Psoas muscle (tissue), 7 donors: ENCODE measurements at regions not wholly inside any gene's neighbourhood (a gene's known extent, or its start where the extent isn't known, plus 50 kb on each side); places are given as distances from the start of the nearest gene placed in this dataset.

ENCODE experiments used
- ATAC-seq, 4 donors: fragments of 200-7000 bp; cut with Tn5 transposase; one replicate each; pipeline ENCODE4 v1.9.1; 2020; ENCODE audit warnings: moderate library complexity in 3 of 4, mild to moderate bottlenecking in 2 of 4
- DNase-seq, 2 donors: peaks; one replicate each; pipeline ENCODE4 v3.0.0-alpha.2; 2020
- H3K27ac ChIP-seq: fragments of 200-600 bp; one replicate; pipeline ENCODE4 v1.8.0; 2022
- H3K27me3 ChIP-seq, 3 donors: fragments of 200-600 bp in 1 of 3; one replicate each; pipeline versions ENCODE4 v1.6.1 to v1.8.0; 2013 to 2022; ENCODE audit warnings: low read length in 2 of 3, mild to moderate bottlenecking in 2 of 3, moderate library complexity in 1 of 3; ENCODE audit not compliant: insufficient read depth in 3 of 3
- H3K36me3 ChIP-seq, 2 donors: fragments of 200-600 bp in 1 of 2; one replicate each; pipeline versions ENCODE4 v1.6.1 to v1.8.0; 2013 to 2022; ENCODE audit warnings: low read depth in 1 of 2, mild to moderate bottlenecking in 1 of 2, moderate library complexity in 1 of 2; ENCODE audit not compliant: insufficient read depth in 1 of 2
- H3K4me1 ChIP-seq: fragments of 200-600 bp; one replicate; pipeline ENCODE4 v1.8.0; 2022
- H3K4me3 ChIP-seq: fragments of 200-600 bp; one replicate; pipeline ENCODE4 v1.8.0; 2022; ENCODE audit warnings: mild to moderate bottlenecking
- H3K9me3 ChIP-seq: fragments of 200-600 bp; one replicate; pipeline ENCODE4 v1.8.0; 2022
- whole genome bisulfite sequencing, 3 donors: extraction: QIAGEN DNeasy Blood & Tissue Kit; methylation state at CpG; one replicate each; pipeline versions ENCODE4 v1.1.6 to v1.1.7; 2013; 5-methylcytosine and 5-hydroxymethylcytosine counted together
- intact Hi-C, 2 donors: fragments of 100-400 bp; cut with DNase I; formaldehyde crosslinking; loops; one replicate each; pipeline versions ENCODE4 v1.11.0 to v1.14.2; 2022
- TF ChIP-seq, protein P1 (sequence below): fragments of 200-600 bp; IDR thresholded peaks from one replicate; pipeline ENCODE4 v1.8.0; 2022; ENCODE audit warnings: antibody characterized with exemption
- donor health status: healthy with polysubstance abuse.
- donor health status: DM: no; HTN: no; CAD: no; lungs with moderate emphysema.
- donor health status: Bipolar disorder and iron deficiency.
- donor health status: healthy.
- donor health status: DM: yes; HTN: yes; CAD: no.
- donor health status: DM: no; HTN: no; CAD: no.
- donor health status: DM: yes; HTN: yes; CAD: no.

DNA sequence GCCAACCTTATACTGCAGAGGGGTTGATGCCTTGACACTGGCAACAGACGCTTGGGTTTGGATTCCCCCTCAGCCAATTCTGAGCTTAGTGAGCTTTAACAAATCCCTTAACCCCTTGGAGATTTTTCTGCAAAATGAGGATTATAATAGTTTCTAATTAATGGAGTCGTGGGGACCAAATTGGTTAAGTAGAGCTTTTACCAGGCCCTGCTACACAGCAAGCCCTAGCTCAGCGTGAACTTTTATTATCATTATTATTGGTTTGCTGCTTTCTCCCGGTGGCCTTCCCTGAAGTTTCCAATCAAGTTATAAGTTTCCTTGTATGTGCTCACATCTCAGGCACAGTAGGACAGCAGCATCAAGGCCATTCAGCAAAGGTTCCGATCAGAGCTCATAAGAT lies 156.6 kb upstream of the GUCY1A2 start:
- 82 to 84% (median 84%) methylated on average over 5 of the region's 5 CpGs for WGBS, 3 donors
- no peak overlapping the region for H3K27ac ChIP-seq
- intact Hi-C loops: no loop called here
- ATAC-seq (no peak), DNase-seq (no peak)
- no peaks in the 10 kb centered on the region for H3K9me3 ChIP-seq
- TF ChIP-seq, protein P1, sequence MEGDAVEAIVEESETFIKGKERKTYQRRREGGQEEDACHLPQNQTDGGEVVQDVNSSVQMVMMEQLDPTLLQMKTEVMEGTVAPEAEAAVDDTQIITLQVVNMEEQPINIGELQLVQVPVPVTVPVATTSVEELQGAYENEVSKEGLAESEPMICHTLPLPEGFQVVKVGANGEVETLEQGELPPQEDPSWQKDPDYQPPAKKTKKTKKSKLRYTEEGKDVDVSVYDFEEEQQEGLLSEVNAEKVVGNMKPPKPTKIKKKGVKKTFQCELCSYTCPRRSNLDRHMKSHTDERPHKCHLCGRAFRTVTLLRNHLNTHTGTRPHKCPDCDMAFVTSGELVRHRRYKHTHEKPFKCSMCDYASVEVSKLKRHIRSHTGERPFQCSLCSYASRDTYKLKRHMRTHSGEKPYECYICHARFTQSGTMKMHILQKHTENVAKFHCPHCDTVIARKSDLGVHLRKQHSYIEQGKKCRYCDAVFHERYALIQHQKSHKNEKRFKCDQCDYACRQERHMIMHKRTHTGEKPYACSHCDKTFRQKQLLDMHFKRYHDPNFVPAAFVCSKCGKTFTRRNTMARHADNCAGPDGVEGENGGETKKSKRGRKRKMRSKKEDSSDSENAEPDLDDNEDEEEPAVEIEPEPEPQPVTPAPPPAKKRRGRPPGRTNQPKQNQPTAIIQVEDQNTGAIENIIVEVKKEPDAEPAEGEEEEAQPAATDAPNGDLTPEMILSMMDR: no peak
- H3K4me1 ChIP-seq: no peaks in the 10 kb centered on the region
- no peaks in the 10 kb centered on the region for H3K36me3 ChIP-seq
- no peaks in the 10 kb centered on the region for H3K27me3 ChIP-seq
- H3K4me3 ChIP-seq: no peak overlapping the region

DNA sequence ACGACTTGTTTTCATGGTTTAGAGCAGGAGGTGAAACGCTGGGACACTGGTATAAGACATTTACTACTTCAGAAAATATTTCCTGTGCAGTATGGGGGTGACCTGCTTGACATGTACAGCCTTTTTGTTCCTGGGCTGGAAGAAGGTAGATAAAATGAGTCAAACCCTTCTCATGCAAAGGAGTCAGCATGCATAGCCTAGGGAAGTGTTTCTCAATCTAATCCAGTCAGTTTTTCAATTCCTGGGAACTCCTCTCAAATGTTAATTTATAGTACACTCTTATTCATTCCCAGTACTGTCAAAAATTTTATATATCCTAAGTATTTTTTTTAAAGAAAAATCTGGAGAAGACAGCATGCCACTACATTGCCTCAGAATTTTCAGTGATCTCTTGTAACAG lies 154.7 kb upstream of the GUCY1A2 start:
- 18 to 36% (median 26%) methylated on average over 2 of the region's 2 CpGs for WGBS, 3 donors
- Histone ChIP-seq H3K4me3 (no peak overlapping the region), H3K36me3 (no peaks in the 10 kb centered on the region), H3K4me1 (no peaks in the 10 kb centered on the region), H3K9me3 (no peaks in the 10 kb centered on the region), H3K27ac (no peak overlapping the region), H3K27me3 (no peaks in the 10 kb centered on the region)
- intact Hi-C loops: no loop called here
- ATAC-seq (no peak), DNase-seq (no peak)
- TF ChIP-seq, protein P1: no peak

DNA sequence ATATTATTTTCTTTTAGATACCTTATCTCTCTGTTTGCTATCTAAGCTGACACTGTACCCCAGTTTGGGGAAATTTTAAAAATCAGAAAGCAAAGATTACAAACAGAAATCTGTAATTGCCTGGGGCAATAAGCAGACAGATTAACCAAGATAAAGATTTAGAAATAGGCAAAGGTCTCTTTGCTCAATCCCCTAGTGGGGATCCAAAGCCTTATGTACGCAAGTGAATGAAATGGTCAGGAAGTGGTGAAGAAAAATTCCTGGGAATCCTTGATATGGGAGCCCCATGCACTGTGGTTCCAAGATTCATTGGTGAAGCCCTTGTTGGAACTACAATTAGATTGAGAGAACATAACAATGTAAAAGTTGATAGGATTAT lies 139.5 kb upstream of the GUCY1A2 start:
- WGBS, 3 donors: 0 to 85% (median 0%) methylated on average over 1 of the region's 1 CpG
- no peaks in the 10 kb centered on the region for H3K27me3 ChIP-seq
- H3K4me3 ChIP-seq: no peak overlapping the region
- no peaks in the 10 kb centered on the region for H3K36me3 ChIP-seq
- no peak overlapping the region for H3K27ac ChIP-seq
- ATAC-seq (no peak), DNase-seq (no peak)
- no peaks in the 10 kb centered on the region for H3K4me1 ChIP-seq
- intact Hi-C loops: no loop called here
- H3K9me3 ChIP-seq: no peaks in the 10 kb centered on the region
- TF ChIP-seq, protein P1: no peak

DNA sequence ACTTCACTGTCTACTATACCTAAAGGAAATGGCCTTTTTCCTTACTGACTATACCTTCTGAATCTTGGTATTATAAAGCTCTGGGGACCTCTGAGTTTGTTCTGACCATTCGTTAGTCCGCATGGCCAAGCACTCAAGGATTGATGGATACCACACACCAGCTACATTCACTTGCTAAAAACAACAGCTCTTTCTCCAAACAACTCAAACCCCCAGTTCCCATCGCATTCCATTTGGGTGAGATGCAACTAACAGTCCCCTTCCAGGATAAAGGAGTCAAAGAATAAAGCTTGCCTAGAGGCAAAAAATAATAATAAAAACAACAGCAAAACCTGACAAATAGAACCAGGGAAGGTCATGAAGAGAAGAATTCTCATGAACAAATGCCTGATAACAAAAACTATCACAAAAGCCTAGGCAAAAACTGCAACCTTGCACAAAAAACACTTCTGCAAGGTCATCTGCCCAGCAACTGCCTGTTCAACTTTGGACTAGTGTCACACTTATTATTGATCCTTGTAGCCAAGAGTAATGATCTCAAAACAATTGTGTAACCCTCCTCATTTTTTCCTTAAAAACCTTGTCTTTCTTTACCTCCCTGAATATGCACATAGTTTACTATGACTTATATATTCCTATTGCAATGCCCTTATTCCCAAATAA lies 139.0 kb upstream of the GUCY1A2 start:
- no peak overlapping the region for H3K27ac ChIP-seq
- H3K4me1 ChIP-seq: no peaks in the 10 kb centered on the region
- no peak overlapping the region for H3K4me3 ChIP-seq
- intact Hi-C loops: no loop called here
- H3K9me3 ChIP-seq: no peaks in the 10 kb centered on the region
- H3K27me3 ChIP-seq: no peaks in the 10 kb centered on the region
- H3K36me3 ChIP-seq: no peaks in the 10 kb centered on the region
- 52 to 67% (median 55%) methylated on average over 3 of the region's 3 CpGs for WGBS, 3 donors
- ATAC-seq (no peak), DNase-seq (no peak)
- TF ChIP-seq, protein P1: no peak

DNA sequence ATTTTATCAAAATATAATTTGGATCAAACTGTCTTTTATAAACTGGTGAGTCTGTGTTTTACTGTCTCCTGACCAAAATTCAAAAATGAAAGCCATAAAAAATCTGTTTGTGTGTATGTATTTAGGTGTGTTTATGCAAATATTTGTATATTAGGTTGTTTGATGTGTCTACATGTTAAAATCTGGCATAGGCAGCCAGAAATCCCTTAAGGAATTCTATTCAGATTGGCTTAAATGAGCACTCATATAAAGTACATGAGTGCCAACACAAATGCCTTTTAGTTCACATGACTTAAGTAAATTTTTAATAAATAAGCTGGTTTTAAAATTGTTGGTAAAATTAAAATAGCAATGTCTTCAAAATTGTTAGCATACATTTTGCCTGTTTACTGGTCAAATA lies 133.3 kb upstream of the GUCY1A2 start:
- H3K27ac ChIP-seq: no peak overlapping the region
- H3K9me3 ChIP-seq: no peaks in the 10 kb centered on the region
- intact Hi-C loops: no loop called here
- ATAC-seq (no peak), DNase-seq (no peak)
- TF ChIP-seq, protein P1: no peak
- no peaks in the 10 kb centered on the region for H3K4me1 ChIP-seq
- H3K36me3 ChIP-seq: no peaks in the 10 kb centered on the region
- H3K27me3 ChIP-seq: no peaks in the 10 kb centered on the region
- no peak overlapping the region for H3K4me3 ChIP-seq
